LNCAP (cell line): ENCODE measurements at regions not wholly inside any gene's neighbourhood (a gene's known extent, or its start where the extent isn't known, plus 50 kb on each side); places are given as distances from the start of the nearest gene placed in this dataset.

ENCODE experiments used
- TF ChIP-seq, protein P1 (sequence below): fragments of 450-650 bp; IDR thresholded peaks from 2 replicates; pipeline ENCODE4 v1.5.1; 2017; ENCODE audit warnings: mild to moderate bottlenecking

DNA sequence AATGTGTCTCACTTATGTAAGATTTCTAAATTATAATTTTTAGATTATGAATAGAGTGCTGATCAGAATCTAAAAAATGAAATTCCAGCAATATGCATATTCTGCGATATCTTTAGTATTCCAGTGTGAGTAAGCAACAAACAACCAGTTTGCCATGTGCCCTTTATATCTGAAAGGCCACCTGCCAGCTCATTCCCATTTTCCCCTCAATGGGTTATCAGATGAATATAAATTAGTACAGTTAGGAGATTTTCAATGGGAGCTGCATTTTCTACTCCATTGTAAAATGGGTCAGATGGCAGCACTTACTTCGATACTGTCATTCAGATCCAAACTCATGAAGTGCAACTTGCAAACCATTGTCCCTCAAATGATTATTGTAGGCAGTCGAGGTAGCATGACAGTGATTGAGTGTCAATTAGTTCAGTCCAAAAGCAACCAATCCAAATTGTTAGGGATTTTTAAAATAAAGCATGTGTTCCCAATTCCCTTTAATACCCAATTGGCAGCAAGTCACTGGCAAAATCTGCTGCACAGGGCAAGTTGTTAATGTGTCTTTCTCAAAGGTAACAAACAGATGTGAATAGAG, 680.3 kb downstream of the LRRIQ3 start:
- TF ChIP-seq, protein P1, sequence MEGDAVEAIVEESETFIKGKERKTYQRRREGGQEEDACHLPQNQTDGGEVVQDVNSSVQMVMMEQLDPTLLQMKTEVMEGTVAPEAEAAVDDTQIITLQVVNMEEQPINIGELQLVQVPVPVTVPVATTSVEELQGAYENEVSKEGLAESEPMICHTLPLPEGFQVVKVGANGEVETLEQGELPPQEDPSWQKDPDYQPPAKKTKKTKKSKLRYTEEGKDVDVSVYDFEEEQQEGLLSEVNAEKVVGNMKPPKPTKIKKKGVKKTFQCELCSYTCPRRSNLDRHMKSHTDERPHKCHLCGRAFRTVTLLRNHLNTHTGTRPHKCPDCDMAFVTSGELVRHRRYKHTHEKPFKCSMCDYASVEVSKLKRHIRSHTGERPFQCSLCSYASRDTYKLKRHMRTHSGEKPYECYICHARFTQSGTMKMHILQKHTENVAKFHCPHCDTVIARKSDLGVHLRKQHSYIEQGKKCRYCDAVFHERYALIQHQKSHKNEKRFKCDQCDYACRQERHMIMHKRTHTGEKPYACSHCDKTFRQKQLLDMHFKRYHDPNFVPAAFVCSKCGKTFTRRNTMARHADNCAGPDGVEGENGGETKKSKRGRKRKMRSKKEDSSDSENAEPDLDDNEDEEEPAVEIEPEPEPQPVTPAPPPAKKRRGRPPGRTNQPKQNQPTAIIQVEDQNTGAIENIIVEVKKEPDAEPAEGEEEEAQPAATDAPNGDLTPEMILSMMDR: no peak

DNA sequence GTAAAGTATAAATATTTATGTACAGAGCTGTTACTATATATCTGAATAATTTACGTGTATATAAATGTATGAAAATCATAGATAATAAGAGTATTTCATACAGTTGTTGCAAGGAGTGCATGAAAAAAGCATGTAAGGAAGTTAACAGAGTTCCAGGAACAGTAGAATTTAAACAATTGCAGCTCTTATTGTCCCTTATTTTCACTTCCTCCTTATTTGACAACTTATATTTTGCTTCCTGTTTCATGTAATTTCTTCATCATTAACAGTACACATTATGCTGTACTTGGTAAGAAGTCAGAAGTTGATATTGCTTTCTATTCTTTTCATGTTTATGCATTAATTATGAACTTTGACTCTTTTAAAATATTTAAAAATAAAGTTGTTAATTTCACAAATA, 681.5 kb downstream of the LRRIQ3 start:
- TF ChIP-seq, protein P1: no peak

DNA sequence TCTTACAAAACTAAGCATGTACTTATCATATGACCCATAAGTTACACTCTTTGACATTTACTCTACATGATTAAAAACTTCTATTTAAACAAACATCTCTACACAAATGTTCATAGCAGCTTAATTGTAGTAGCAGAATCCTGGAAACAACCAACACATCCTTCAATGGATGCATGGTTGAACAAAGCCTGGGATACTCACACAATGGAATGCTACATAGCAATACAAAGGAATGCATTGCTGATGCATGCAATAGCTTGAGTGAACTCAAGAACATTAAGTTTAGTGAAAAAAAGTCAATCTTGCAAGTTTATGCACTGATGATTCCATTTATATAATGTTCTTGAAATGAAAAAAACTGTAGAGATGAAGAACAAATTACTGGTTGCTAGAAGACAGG, 686.9 kb downstream of the LRRIQ3 start:
- TF ChIP-seq, protein P1: no peak

DNA sequence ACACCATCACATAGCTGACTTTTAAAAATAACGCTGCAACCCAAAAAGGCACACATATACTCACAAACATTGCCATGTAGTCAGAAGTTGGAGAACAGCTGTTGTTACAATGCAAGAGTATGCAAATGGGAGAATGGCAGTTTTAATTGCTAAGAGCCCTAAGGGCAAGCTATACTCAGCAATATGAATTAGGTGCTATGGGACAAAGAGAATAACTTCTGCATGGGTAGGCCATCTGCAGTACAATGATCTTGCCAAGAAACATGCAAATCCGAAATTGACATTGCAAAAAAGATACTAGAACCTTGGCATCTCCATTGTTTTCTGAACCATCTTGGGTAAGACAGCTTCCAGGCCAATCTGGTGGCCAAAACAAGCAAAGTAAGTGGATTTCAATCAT, 697.8 kb downstream of the LRRIQ3 start:
- TF ChIP-seq, protein P1: no peak

DNA sequence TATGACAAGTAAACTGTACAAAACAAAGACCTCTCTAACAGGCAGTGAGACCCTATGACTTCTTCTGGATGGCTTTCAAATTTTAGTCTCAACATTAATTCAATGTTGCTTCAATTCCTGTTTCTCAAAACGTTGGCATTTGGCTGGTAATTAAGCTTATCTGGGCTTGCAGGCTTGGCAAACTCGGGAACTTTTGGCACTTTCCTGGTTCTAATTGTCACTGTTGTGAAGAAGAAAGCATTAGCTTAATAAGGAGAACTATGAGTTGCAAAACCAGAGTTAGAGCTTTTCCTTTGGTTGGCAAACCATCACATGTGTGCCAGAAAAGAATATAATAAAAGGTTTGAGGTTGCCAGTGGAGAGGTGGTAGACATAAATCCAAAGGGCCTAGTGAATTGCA, 698.3 kb downstream of the LRRIQ3 start:
- TF ChIP-seq, protein P1: no peak

DNA sequence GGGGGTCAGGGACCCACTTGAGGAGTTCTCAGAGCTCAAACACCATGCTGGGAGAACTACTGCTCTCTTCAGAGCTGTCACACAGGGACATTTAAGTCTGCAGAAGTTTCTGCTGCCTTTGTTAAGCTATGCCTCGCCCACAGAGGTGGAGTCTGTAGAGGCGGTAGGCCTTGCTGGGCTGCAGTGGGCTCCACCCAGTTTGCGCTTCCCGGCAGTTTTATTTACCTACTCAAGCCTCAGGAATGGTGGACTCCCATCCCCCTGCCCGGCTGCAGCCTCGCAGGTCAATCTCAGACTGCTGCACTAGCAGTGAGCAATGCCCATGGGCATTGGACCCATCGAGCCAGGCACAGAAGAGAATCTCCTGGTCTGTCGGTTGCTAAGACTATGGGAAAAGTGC, 706.4 kb downstream of the LRRIQ3 start:
- TF ChIP-seq, protein P1: no peak

DNA sequence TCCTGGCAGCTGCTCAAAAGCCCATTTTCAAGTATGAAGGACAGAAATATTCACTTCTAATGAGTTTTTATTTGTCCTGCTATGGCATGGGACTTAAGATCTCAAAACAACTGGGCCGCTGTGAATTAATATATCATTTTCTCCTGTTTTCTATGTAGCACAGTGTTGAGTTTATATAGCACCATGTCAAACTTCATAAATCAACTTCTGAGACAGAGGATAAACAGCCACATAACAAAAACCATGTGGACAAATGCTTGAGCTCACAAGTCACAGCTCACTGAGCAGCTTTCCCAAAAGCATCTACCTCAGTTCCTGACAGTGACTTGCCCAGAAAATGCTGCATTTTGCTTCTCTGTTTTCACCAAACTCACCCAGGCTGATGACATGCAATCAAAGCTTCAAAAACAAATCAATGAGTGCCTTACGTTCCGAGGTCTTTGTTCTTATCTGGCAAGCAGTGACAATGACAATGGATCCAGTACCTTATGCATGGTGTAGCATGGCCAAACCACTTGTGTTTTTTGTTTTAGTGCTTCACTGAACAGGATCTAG, 722.6 kb downstream of the LRRIQ3 start:
- TF ChIP-seq, protein P1: no peak

DNA sequence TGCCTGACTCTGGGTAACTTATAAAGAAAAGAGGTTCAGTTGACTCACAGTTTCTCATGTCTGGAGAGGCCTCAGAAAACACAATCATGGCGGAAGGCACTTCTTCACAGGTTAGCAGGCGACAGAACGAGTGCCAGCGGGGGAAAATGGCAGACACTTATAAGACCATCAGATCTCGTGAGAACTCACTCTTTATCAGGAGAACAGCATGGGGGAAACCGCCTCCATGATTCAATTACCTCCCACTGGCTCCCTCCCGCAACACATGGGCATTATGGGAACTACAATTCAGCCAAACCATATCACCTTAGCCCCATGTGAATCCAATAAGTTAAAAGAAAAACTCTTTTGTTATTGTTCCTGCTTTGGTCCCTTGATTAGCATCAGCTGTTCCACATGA, 725.2 kb downstream of the LRRIQ3 start:
- TF ChIP-seq, protein P1: no peak
